HG03103 (cell line): ENCODE measurements at regions not wholly inside any gene's neighbourhood (a gene's known extent, or its start where the extent isn't known, plus 50 kb on each side); places are given as distances from the start of the nearest gene placed in this dataset.

ENCODE experiments used
- ATAC-seq: cut with Tn5 transposase; IDR thresholded peaks from one replicate; pipeline ENCODE4 v1.9.1; 2021; ENCODE audit warnings: low read depth; ENCODE audit not compliant: unreplicated experiment

DNA sequence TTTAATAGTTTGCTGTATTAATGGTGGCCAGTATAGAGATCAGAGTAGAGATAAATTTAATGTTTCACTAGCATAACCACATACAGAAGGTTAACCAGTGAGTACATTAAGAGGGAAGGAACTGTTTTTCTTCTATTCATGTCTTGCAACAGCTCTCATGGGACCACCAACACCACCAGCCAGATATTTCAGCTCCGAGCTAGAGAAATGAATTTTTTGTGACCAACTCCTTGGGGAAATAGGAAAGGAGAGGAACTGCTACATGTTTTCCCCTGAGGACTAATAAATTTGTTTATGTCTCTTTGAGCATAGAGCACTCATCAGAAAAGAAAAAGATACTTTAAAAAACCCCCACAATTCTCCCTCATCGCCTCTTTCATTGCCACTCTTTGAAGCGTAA is 247.5 kb downstream of the MBNL1 start:
- no peak for ATAC-seq

- ATAC-seq: no peak
These were observed 248.8 kb downstream of the MBNL1 start for GRCh38 chr3:152517502-152517901.

DNA sequence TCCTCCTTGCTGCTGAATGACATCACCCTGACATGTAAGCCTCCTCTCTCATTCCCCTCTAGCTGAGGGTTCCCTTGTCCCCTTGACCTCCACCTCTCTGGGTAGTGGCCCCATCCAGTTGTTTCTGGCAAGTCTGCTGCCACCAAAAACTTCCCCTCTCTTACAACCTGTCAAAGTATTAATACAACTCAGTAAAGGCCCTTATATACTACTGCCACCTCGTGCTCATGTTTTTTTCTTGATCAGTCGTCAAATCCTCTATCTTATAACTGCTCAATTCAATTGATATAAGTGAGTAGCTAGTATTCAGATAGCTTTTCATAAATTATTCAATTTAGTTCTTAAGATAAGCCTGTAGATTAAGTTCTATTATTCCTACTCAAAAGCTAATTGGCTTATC is 249.6 kb downstream of the MBNL1 start:
- no peak for ATAC-seq

- no peak for ATAC-seq
These were observed 250.6 kb downstream of the MBNL1 start for GRCh38 chr3:152519376-152519775.

DNA sequence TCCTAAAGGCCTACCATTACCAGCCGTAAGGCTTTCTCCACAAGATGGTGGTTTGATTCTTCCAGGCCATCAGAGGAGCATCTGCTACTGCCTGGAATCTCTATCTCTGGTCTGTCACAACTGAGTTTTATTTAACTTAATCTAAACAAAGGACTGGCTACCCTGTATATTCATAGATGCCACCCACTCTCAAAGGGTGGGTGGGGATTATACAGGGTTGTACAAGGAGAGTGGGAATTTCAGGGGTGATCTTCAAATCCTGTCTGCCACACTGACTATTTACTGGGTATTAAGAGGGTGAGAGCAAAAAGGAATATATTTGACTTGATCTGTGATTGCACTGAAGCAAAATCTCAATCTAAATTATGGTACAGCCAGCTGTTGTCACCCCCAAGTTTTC is 253.3 kb downstream of the MBNL1 start:
- ATAC-seq: no peak

GRCh38 chr3:152524198-152525140 is 255.7 kb downstream of the MBNL1 start:
- ATAC-seq: peak; percentile 60

DNA sequence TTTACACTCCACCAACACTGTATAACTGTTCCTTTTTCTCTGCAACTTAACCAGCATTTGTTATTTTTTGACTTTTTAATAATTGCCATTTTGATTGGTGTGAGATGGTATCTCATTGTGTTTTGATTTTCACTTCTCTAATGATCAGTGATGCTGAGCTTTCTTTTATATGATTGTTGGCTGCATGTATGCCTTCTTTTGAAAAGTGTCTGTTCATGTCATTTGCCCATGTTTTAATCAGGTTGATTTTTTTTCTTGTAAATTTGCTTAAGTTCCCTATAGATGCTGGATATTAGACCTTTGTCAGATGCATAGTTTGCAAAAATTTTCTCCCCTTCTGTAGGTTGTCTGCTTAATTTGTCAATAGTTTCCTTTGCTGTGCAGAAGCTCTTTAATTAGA is 263.0 kb downstream of the MBNL1 start:
- no peak for ATAC-seq

DNA sequence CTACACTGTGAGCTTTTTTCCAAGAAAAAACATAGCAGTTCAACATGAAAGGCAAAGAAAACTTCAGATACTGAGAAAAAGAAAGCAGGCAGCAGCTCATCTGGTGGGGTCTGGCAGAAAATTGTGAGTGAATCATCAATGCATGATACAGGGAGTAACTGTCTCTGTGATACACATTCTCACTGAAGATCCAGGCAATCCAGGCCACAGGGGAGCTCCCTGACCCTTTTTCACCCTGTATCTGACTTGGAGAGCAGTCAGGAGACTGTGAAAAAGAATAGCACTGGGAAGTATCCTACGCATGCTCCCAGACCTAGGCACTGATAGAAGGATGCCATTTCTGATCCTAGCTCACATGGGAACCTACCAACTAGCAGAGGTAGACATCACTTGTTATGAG is 269.8 kb downstream of the MBNL1 start:
- no peak for ATAC-seq

DNA sequence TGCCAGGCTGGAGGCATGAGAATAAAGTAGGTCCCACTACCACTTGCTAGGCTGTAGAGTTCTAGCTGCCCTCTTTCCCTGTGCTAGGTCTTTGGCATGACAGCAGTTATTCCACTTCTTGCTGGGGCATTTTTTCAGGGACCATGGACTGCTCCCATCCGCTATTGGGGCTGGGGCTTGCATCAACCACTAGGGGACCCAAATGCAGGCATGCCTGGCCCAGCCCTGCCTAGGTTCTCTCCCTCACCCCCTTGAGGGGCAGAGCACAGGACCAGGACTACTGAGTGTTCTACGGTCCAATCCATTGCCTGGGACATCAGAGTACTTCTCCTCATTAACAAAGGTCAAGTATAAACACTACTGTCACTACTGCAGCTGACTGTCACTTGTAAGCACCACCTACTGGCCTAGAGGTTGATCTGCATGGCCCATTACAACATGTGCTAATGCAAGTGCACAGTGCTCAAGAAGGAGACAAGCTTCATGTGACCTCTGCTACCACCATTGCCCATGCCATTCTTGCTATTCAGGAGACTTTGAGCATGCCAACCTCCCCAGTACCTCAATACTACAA is 270.5 kb downstream of the MBNL1 start:
- ATAC-seq: peak; percentile 65

DNA sequence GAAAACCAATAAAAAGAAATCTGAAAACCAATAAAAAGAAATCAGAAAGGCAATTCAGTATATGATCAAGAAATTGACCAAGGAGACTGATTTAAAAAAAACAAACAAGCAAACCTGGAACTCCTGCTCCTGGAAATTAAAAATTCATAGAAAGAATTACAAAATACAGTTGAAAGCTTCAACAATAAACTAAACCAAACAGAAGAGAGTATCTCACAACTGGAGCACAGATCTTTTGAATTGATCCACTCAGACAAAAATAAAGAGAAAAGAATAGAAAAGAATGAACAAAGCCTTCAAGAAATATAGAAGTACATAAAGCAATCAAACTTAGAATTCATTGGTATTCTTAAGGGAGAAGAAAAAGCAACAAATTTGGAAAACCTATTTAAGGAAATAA is 271.4 kb downstream of the MBNL1 start:
- no peak for ATAC-seq

DNA sequence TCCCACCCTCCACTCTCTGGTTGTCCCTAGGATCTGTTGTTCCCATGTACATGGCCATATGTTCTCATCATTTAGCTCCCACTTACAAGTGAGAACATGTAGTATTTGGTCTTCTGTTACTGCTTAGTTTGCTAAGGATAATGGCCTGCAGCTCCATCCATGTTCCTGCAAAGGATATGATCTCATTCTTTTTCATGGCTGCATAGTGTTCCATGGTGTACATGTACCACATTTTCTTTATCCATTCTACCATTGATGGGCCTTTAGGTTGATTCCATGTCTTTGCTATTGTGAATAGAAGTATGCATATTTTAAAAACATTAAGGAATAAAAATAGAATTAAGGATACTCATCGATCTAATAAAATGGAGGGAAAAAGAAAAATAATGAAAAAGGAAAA is 278.4 kb downstream of the MBNL1 start:
- ATAC-seq: no peak

GRCh38 chr3:152549263-152549662 is 280.5 kb downstream of the MBNL1 start:
- no peak for ATAC-seq

- ATAC-seq: peak; percentile 73
These were observed 281.6 kb downstream of the MBNL1 start for GRCh38 chr3:152550284-152550683.

DNA sequence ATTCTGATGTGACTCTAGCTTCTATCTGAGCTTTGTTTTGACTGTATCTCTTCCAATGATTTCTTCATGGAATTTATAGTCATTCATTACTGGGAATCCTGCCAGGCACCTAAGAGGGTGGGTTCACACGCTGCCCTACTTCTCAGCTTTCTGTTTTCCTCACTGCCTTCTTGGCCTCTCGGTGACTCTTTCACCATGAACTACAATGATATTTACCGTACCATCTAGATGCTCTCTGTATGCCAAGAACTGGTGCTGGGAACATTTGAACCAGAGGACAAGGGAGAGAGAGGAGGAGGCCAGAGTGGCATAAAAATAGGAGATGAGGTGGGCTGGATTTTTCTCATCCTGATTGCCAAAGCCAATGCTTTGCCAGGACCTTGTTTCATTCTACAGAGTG is 280.0 kb upstream of the P2RY1 start:
- ATAC-seq: no peak

GRCh38 chr3:152555666-152556291 is 279.2 kb upstream of the P2RY1 start:
- no peak for ATAC-seq

GRCh38 chr3:152556731-152557254 is 278.1 kb upstream of the P2RY1 start:
- ATAC-seq: peak; percentile 76

GRCh38 chr3:152557302-152557999 is 277.5 kb upstream of the P2RY1 start:
- peak; percentile 47 for ATAC-seq

DNA sequence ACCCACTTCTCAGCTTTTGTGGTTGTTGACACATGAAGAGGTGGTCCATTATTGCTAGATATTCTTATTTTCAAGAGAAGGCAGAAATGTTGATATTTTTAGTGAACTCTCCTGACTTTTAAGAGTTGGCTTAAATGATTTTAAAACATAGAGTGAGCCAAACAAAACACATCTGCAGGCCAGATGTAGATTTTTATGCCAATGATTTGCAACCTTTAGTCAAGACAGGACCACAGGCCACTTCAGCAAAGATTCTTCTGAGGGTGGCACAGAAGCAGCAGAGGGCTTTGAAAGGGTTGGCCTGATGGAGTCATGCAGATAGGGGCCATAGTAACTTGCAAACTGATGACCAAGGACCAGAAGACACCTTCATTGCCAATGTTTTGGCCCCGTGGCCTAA is 276.5 kb upstream of the P2RY1 start:
- no peak for ATAC-seq

- no peak for ATAC-seq
These were observed 275.7 kb upstream of the P2RY1 start for GRCh38 chr3:152559246-152559645.

GRCh38 chr3:152564459-152564858 is 270.5 kb upstream of the P2RY1 start:
- no peak for ATAC-seq
